HG03432 (cell line): ENCODE measurements at regions not wholly inside any gene's neighbourhood (a gene's known extent, or its start where the extent isn't known, plus 50 kb on each side); places are given as distances from the start of the nearest gene placed in this dataset.
"Not testable (repeated sequence)": the region's sequence is repeated elsewhere in the genome, so short reads cannot be mapped to it uniquely, and the experiment has no call there.

Experiments
- ATAC-seq: cut with Tn5 transposase; IDR thresholded peaks from one replicate; pipeline ENCODE4 v1.9.1; 2021; ENCODE audit warnings: mild to moderate bottlenecking, moderate library complexity; ENCODE audit not compliant: unreplicated experiment

DNA sequence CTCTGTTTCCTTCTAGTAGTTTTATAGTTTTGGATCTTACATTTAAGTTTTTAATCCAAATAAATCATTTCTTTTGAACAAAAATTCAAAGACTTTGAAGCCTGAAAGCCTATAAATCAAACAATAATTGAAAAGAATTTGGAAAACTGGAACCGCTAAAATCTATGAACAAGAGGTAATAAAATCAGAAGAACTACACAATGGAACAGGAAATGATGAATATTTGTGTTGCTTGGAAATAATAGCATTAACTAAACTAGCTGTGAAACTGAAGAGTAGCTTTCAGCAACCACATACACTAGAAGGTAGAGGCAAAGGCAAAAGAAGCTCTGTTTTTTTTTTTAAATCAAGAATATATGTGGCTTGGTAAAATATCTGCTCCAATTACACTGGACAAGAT, 147.9 kb upstream of the ABI3BP start:
- no peak for ATAC-seq

DNA sequence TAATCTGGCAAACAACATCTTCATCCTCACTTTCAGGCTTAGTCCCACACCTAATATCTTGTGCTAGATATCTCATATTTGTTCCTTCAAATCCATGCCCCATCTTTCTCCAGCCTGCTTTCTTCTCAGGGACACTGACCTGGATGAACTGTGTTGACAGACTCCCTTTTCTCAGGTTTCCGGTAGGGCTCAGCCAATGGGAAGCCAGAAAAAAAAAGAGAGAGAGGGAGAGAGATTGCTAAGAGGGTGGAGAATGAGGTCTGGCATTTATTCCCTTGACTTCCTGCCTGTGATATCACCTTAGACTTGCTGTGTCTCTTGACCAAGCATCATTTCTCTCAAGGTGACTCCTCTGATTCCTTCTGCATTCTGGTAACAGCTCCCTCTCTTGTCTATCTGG, 145.6 kb upstream of the ABI3BP start:
- no peak for ATAC-seq

DNA sequence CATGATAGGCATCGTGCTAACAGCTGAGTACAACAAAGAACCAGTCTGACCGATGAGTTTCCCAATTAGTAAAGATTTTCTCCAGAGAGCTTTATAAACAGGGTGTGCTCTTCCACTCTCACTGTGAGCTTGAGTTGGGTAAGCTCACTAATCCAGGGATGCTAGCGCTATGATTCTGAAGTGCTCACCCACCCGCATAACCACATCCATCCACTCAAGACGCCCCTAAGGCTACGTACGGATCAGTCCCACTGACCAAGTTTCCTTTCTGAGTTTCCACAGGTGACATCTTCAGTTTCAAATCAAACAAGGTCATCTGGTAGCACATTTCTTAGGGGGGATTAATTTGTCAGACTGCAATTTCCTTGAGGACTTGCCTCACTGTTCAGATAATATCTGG, 141.1 kb upstream of the ABI3BP start:
- no peak for ATAC-seq

DNA sequence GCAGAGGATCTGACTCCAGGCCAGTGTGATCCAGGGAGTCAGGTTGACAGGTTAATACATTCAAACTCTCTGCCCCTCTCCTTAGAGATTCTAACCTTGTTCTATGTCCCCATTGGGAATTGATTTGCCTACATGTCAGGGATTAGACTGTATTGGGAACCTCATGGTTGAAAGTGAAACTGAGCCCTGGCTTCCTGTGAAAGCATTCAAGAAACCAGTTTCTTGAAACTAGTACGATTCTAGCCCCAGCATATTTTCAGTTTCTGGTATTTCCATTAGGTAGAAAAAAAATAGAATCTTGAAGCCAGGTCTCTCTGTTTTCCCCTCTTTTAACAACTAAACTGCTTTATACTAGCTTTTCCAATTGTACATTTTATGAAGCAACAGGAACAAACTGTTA, 140.4 kb upstream of the ABI3BP start:
- ATAC-seq: no peak

DNA sequence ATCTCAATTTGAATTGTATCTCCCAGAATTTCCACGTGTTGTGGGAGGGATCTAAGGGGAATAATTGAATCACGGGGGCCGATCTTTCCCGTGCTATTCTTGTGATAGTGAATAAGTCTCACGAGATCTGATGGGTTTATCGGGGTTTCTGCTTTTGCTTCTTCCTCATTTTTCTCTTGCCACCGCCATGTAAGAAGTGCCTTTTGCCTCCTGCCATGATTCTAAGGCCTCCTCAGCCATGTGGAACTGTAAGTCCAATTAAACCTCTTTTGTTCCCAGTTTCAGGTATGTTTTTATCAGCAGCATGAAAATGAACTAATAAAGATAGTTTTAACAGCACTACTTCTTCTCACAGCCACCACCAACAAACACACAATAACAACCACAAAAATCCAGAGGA, 140.0 kb upstream of the ABI3BP start:
- ATAC-seq: not testable (repeated sequence)

DNA sequence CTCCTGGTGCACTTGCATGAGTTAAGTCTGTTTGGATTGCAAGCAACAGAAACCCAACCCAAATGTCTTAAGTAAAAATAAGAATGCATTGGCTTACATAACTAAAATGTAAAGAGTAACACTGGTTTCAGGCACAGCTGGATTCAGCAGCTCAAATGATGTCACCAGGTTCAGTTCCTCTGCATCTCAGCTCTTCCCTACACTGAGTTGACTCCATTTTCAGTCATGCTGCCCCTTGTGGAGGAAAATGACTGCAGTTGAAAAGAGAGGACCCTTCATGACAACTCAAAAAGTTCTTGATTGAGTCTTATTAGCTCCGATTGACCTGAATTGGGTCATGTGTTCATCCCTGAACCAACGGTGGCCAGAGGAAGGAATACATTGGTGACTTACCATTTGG, 138.5 kb upstream of the ABI3BP start:
- ATAC-seq: no peak

DNA sequence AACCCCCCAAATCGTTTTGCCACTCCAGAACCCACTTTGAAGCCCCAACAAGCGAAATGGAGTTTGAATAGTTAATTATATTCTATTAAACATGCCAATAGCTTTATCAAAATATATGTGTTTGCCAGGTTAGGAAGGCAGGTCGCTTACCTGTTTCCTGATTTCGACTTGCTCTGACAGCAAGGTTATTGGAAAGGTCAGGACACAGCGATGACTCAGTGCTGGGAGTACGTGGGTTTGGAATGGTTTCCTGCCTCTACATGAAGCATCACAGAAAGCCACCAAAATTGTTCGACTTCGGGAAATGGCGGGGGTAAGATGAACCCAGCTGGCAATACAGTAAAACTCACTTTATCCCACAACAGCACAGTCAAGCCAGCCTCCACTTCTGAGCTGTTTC, 135.6 kb upstream of the ABI3BP start:
- ATAC-seq: no peak

DNA sequence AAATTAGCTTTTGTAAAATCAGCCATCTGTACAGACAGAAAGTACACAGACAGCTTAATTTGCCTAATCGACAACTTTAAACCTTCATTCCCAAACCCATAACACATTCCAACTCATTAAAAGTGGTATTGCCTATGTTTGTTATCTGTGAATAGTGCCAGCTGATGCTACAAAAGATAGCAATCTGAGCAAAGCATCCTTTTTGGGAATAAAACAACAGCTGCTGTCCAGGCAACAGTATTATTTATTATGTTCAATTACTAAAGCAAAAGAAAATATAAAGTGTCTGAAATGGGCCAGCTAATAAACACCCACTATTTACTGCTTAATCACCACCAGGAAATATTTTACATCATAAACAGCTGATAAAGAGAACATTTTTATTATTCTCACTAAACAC, 134.8 kb upstream of the ABI3BP start:
- no peak for ATAC-seq

DNA sequence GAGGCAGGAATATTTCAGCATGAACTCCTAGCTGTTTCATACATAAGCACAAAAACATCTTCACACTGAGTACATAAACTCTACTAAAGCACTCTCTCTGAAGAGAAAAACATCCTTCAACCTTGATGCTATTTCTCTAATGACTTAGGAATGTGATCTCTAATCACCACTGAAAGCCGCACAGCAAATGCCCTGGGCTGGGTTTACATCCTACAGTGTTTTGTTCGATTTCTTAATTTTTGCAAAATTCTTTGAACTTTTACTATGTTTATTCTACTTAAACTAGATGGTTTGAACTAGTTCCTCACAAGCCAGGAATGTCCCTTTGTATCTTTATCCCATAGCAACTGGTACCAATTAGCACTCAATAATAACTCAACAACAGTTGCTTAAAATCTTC, 130.9 kb upstream of the ABI3BP start:
- no peak for ATAC-seq

DNA sequence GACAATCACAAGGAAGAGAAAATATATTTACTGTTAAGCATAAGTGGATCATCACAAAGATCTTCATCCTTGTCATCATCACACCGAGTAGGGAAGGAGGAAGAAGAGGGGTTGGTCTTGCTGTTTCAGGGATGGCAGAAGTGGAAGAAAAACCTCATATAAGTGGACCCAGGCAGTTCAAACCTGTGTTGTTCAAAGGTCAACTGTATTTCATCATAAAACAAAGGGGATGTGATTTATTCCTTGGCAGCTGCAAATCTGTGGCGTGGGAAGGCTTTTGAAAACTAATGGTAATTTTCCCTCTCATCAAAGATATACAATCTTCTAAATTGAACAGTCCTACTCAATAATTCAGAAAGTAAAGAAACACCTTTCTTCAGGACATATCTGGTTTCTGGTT, 129.9 kb upstream of the ABI3BP start:
- ATAC-seq: no peak

DNA sequence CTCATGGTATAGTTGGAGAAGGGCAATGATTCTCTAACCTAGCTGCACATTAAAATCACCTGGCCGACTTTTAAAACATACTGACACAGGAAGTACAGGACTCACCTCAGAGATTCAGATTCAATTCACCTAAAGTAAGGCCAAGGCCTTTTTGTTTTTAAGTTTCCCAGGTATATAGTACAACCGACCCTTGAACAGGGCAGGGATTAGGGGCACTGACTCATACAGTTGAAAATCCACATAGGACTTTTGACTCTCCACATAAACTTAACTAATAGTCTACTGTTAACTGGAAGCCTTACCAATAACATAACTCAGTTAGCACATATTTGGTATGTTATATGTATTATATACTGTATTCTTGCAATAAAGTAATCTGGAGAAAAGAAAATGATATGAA, 129.5 kb upstream of the ABI3BP start:
- ATAC-seq: no peak

DNA sequence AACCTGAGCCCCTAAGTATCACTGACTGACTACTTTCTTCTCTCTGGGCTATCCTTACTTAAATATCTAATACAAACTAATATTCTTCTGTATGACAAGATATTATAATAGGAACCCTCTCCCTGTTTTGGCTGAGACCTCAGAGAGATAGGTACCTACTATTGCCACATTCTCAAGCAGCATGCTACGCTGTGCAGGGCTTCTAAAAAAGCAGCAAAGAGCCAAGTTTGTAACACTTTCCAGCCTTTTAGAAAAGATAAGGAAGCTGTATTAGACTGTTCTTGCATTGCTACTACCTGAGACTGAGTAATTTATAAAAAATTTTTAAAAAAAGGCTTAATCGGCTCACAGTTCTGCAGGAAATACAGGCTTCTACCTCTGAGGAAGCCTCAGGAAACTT, 126.8 kb upstream of the ABI3BP start:
- no peak for ATAC-seq

DNA sequence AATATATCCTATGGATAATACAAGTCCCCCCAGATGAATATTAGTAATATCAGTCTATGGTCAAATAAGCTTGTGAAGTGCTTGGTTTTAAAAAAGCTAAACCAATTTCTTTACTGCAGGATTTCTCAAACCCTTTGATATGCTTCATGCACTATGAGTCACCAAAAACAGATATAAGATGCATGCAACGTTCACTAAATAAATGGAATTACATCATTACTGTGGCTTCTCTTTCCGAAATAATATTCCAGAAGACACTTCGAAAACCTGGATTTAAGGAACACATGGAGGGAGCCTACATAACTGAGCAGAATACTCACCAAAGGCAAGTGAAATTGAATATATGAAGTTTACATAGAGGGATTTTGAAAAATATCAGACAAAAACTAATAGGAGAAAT, 126.3 kb upstream of the ABI3BP start:
- ATAC-seq: no peak

DNA sequence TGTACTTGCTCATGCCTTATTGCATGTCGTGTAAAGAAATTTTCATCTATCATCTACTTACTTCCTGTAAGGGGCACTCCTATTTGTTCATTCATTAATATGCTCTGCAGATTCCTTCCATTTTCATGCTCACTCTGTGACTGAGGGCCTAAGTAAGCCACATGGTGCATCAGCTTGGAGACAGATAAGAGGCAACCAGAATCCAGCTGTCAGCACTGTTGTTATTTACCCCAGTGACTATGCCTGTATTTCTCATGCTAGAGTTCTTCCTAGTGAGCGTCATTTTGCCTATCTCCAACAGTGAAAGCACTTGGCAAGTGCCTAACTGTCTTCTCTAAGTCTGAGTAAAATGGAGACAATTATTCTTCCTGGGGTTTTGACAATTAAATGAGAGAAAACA, 124.8 kb upstream of the ABI3BP start:
- no peak for ATAC-seq

DNA sequence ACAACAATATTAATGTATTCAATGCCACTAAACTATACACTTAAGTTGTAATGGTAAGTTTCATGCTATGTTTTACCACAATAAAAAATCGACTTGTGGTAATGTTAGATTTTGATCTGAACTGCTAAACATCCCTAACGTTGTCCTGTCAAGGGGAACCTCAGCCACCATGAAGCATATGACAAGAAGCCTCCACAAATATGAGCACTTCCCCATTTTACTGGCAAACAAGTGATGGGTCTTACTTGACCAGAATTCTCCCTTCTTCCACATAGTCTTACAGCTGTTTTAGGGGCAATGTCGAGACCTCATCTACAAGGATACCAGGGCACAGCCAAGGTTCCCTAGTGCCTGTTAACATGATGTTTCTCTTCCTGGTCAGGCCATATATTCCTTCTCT, 124.2 kb upstream of the ABI3BP start:
- no peak for ATAC-seq

DNA sequence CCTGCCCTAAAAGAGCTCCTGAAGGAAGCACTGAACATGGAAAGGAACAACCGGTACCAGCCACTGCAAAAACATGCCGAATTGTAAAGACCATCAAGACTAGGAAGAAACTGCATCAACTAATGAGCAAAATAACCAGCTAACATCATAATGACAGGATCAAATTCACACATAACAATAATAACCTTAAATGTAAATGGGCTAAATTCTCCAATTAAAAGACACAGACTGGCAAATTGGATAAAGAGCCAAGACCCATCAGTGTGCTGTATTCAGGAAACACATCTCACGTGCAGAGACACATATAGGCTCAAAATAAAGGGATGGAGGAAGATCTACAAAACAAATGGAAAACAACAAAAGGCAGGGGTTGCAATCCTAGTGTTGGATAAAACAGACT, 117.1 kb upstream of the ABI3BP start:
- not testable (repeated sequence) for ATAC-seq

DNA sequence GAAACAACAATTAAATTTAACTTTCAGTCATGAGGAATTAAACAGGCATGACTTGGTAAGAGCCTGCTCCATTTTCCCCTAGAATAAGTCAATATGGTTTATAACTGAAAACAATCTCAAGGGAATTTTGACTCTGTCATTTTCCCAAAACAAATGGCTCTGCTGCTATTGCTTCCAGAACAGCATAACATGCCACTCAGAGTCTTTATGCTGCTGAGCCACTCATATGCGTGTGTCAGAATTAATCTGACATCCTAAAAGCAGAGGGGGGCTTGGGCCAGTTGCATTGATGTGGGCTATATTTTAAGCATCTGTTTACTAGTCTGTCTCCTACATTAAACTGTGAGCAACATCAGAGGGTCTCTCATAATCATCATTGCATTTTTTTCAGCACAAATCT, 111.1 kb upstream of the ABI3BP start:
- ATAC-seq: no peak

DNA sequence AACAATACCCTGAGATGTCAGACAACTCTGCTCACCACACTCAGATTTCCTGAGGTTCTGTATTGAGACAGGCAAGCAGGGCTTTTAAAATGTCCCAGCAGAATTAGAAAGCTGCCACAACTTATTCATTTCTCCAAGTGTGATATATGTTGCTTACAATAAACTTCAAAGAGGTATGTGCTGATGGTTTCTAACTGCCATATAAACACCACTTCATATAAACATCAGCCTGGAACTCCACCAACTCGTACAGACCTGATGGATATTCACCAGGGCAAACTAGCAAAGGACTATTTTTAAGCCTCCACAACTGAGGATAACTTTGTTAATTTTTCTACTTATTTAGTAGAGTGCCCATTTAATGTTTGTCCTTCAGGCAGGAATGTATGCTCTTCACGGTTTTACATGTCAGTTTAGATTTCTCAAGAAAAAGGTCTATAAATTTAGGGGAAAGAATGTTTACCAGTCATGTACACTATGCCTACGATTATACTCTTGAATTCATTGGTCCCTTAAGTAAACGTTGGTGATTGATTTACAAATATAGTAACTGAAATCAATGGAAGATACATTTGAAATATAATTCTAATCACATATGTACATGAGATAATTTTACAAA, 109.6 kb upstream of the ABI3BP start:
- ATAC-seq: no peak

DNA sequence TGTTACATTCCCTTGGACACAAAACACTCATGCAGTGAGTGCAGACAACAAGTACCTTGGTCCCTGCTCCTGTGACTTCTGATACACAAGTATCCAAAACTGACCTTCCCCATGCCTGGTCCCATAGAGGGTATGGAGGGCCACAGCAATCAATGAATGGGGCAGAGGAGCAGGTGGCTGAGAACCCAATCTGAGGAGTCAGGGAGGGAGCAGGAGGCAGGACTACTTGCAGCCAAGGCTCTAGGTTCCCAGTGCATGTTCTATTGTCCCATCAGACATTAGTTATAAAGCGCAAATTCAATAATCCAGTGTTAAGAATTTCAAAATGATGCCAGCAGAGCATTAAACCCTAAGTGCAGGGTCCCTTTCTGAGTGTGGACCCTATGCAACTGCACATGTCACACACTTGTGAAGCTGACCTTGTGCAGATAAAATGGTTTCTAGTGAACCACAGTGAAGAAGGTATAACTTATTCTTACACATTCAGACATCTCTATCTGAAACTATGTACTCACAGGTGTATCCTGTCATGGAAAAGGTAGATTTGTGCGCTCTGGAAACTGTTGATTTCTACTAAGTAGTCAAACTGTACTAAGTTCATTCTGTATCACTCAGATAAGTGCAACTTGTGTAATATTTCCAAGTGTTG, 107.3 kb upstream of the ABI3BP start:
- ATAC-seq: no peak

DNA sequence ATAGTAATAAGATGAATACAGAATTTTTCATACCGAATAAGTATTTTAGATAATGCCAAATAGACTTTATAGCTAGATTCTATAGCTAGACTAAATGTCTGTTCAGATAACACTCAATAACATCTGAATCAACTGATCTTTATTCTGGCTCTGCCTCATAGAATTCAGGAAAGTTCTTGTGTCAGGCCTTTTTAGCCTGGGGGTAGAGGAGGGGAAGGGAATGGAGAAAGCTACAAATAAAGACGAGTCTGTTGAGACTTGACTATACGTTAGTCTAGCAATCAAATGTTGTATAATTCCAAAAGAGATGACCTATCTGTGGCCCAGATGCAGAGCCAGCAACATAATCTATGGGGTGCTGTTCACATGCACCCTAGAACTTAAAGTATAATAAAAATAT, 106.6 kb upstream of the ABI3BP start:
- ATAC-seq: no peak

DNA sequence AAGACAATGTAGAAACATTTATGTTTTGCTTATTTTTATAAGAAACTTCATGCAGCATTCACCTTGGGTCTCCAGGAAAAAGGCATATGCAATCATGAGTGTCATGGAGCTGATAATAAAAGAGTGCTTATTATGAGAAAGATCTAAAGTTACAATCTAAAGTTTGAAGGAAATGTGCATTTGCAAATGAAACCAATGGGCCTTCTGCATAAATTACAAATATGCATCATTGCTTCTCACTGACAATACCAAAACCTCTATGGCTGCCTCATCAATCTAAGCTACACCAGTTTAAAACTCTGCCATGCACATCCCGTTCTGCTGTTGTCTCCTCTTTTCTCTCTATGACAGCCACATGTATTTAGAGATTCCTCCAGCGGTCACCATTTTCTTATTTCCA, 103.2 kb upstream of the ABI3BP start:
- no peak for ATAC-seq

DNA sequence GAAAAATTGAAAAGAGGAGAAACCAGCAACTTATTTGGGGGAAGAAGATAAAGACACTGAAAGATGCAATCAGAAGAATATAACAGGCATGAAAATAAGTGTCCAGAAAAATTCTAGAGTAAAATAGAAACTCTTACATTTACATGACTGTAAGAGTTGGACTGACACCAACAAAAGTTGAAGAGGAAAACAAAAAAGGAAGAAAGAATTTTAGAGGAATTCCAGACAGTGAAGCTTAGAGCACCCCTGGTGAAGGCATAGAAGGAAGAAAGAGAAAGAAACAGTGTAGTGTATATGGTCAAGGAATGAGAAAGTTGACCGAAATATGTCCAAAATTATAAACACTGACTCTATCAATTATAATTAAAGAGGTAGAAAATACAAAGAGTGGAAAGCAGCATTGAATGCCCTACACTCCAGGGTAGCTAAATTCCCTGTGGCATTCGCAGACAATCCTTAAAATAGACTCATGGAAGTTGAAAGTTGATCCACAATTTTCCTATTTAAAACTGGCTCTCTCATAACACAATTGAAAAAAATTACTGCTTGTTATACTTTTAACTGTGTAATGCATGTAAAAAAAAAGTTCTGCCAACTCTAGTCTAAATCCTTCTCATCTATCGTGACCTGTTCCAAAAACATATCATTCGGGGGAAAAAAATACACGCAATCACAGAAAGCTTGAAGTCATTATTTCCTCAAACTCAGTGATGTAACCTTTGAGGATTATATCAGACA, 102.6 kb upstream of the ABI3BP start:
- ATAC-seq: no peak

DNA sequence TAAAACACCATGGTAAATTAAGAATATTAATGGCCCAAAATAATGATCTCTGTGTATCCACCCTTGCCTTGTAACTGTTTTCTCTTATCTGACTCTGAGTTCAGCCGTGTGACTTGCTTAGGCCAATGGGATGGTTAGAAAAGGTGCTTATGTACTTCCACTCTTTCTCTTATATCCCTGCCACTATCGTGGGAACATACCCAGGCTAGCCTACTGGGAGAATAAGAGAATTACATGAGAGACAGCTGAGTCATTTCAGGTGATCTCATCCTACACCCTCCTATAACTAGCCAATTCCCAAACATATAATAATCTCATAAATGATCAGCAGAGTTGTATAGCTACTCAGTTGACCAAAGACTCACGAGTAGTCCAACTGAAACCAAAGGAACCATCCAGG, 98.3 kb upstream of the ABI3BP start:
- no peak for ATAC-seq
